ENCODE measurements at regions not wholly inside any gene's neighbourhood (a gene's known extent, or its start where the extent isn't known, plus 50 kb on each side); places are given as distances from the start of the nearest gene placed in this dataset.

GRCh38 chr3:59135096-59135495 is 85.3 kb upstream of the CFAP20DC start:
- H3K27ac Mint-ChIP-seq: no peak overlapping the region
- no peak overlapping the region for H3K4me3 Mint-ChIP-seq
- ATAC-seq (ENCODE audit: low read depth) (no peak), DNase-seq (ENCODE audit: low spot score in 2 of 2) (no peak)
- no peaks in the 10 kb centered on the region for H3K9me3 Mint-ChIP-seq
- H3K27me3 Mint-ChIP-seq: peaks cover 2% of the 10 kb centered on the region
- H3K36me3 Mint-ChIP-seq: no peaks in the 10 kb centered on the region
- H3K4me1 Mint-ChIP-seq: no peaks in the 10 kb centered on the region

GRCh38 chr3:59133311-59133710 is 83.5 kb upstream of the CFAP20DC start:
- DNase-seq (ENCODE audit: low spot score in 2 of 2) (no peak), ATAC-seq (ENCODE audit: low read depth) (no peak)
- no peaks in the 10 kb centered on the region for H3K9me3 Mint-ChIP-seq
- no peaks in the 10 kb centered on the region for H3K4me1 Mint-ChIP-seq
- peaks cover 2% of the 10 kb centered on the region for H3K27me3 Mint-ChIP-seq
- no peaks in the 10 kb centered on the region for H3K36me3 Mint-ChIP-seq
- H3K4me3 Mint-ChIP-seq: no peak overlapping the region
- no peak overlapping the region for H3K27ac Mint-ChIP-seq

GRCh38 chr3:59131016-59131766 is 81.4 kb upstream of the CFAP20DC start:
- Mint-ChIP-seq H3K4me1 (no peaks in the 10 kb centered on the region), H3K36me3 (no peaks in the 10 kb centered on the region), H3K9me3 (no peaks in the 10 kb centered on the region), H3K27me3 (peaks cover 1% of the 10 kb centered on the region), H3K27ac (no peak overlapping the region), H3K4me3 (no peak overlapping the region)
- no peak for DNase-seq (ENCODE audit: low spot score in 2 of 2)
- ATAC-seq (ENCODE audit: low read depth): no peak

GRCh38 chr3:59128685-59129084 is 78.9 kb upstream of the CFAP20DC start:
- Mint-ChIP-seq H3K9me3 (no peaks in the 10 kb centered on the region), H3K4me1 (no peaks in the 10 kb centered on the region)

GRCh38 chr3:59127071-59127470 is 77.2 kb upstream of the CFAP20DC start:
- no peaks in the 10 kb centered on the region for H3K27me3 Mint-ChIP-seq
- no peak overlapping the region for H3K4me3 Mint-ChIP-seq
- H3K9me3 Mint-ChIP-seq: no peaks in the 10 kb centered on the region
- ATAC-seq (ENCODE audit: low read depth): no peak
- no peaks in the 10 kb centered on the region for H3K4me1 Mint-ChIP-seq
- DNase-seq (ENCODE audit: low spot score in 2 of 2): no peak
- H3K27ac Mint-ChIP-seq: no peak overlapping the region
- no peaks in the 10 kb centered on the region for H3K36me3 Mint-ChIP-seq

More at GRCh38 chr3:59128685-59129084, 78.9 kb upstream of the CFAP20DC start:
- no peak for ATAC-seq (ENCODE audit: low read depth)
- H3K27ac Mint-ChIP-seq: no peak overlapping the region
- no peak for DNase-seq (ENCODE audit: low spot score in 2 of 2)
- no peaks in the 10 kb centered on the region for H3K36me3 Mint-ChIP-seq
- H3K4me3 Mint-ChIP-seq: no peak overlapping the region
- H3K27me3 Mint-ChIP-seq: no peaks in the 10 kb centered on the region

GRCh38 chr3:59126446-59126845 is 76.6 kb upstream of the CFAP20DC start:
- ATAC-seq (ENCODE audit: low read depth) (no peak), DNase-seq (ENCODE audit: low spot score in 2 of 2) (no peak)
- H3K4me3 Mint-ChIP-seq: no peak overlapping the region
- H3K27ac Mint-ChIP-seq: no peak overlapping the region
- H3K36me3 Mint-ChIP-seq: no peaks in the 10 kb centered on the region
- peaks cover 1% of the 10 kb centered on the region for H3K27me3 Mint-ChIP-seq
- no peaks in the 10 kb centered on the region for H3K4me1 Mint-ChIP-seq
- H3K9me3 Mint-ChIP-seq: no peaks in the 10 kb centered on the region

GRCh38 chr3:59121346-59122144 is 71.7 kb upstream of the CFAP20DC start:
- Mint-ChIP-seq H3K27me3 (peaks cover 4% of the 10 kb centered on the region), H3K4me3 (no peak overlapping the region), H3K4me1 (no peaks in the 10 kb centered on the region), H3K9me3 (no peaks in the 10 kb centered on the region), H3K36me3 (no peaks in the 10 kb centered on the region), H3K27ac (no peak overlapping the region)
- ATAC-seq (ENCODE audit: low read depth) (no peak), DNase-seq (ENCODE audit: low spot score in 2 of 2) (no peak)

- no peak for DNase-seq (ENCODE audit: low spot score in 2 of 2)
- H3K27ac Mint-ChIP-seq: no peak overlapping the region
- H3K36me3 Mint-ChIP-seq: no peaks in the 10 kb centered on the region
- no peak overlapping the region for H3K4me3 Mint-ChIP-seq
- no peaks in the 10 kb centered on the region for H3K4me1 Mint-ChIP-seq
- no peaks in the 10 kb centered on the region for H3K9me3 Mint-ChIP-seq
- ATAC-seq (ENCODE audit: low read depth): no peak
- peaks cover 4% of the 10 kb centered on the region for H3K27me3 Mint-ChIP-seq
Measured at GRCh38 chr3:59118928-59119327, 69.1 kb upstream of the CFAP20DC start.

- Mint-ChIP-seq H3K27ac (no peak overlapping the region), H3K9me3 (no peaks in the 10 kb centered on the region), H3K4me3 (no peak overlapping the region), H3K36me3 (no peaks in the 10 kb centered on the region), H3K27me3 (peaks cover 4% of the 10 kb centered on the region), H3K4me1 (no peaks in the 10 kb centered on the region)
- DNase-seq (ENCODE audit: low spot score in 2 of 2) (no peak), ATAC-seq (ENCODE audit: low read depth) (no peak)
Measured at GRCh38 chr3:59117396-59117795, 67.6 kb upstream of the CFAP20DC start.

- H3K9me3 Mint-ChIP-seq: no peaks in the 10 kb centered on the region
- no peaks in the 10 kb centered on the region for H3K4me1 Mint-ChIP-seq
Measured at GRCh38 chr3:59116233-59116537, 66.4 kb upstream of the CFAP20DC start.

GRCh38 chr3:59115364-59116232 is 65.8 kb upstream of the CFAP20DC start:
- peak overlapping the region; percentile 52 for H3K4me3 Mint-ChIP-seq
- H3K36me3 Mint-ChIP-seq: no peaks in the 10 kb centered on the region
- DNase-seq (ENCODE audit: low spot score in 2 of 2) (no peak), ATAC-seq (ENCODE audit: low read depth) (no peak)
- H3K27ac Mint-ChIP-seq: no peak overlapping the region
- peaks cover 3% of the 10 kb centered on the region for H3K27me3 Mint-ChIP-seq
- H3K4me1 Mint-ChIP-seq: no peaks in the 10 kb centered on the region
- H3K9me3 Mint-ChIP-seq: no peaks in the 10 kb centered on the region

More at GRCh38 chr3:59116233-59116537, 66.4 kb upstream of the CFAP20DC start:
- no peak for ATAC-seq (ENCODE audit: low read depth)
- Mint-ChIP-seq H3K36me3 (no peaks in the 10 kb centered on the region), H3K27ac (no peak overlapping the region), H3K4me3 (peak overlapping the region; percentile 52), H3K27me3 (peaks cover 3% of the 10 kb centered on the region)
- DNase-seq (ENCODE audit: low spot score in 2 of 2): no peak

GRCh38 chr3:59107856-59108815 is 58.3 kb upstream of the CFAP20DC start:
- ATAC-seq (ENCODE audit: low read depth) (no peak), DNase-seq (ENCODE audit: low spot score in 2 of 2) (no peak)
- H3K27ac Mint-ChIP-seq: no peak overlapping the region
- peaks cover 6% of the 10 kb centered on the region for H3K27me3 Mint-ChIP-seq
- H3K36me3 Mint-ChIP-seq: no peaks in the 10 kb centered on the region
- H3K9me3 Mint-ChIP-seq: no peaks in the 10 kb centered on the region
- H3K4me1 Mint-ChIP-seq: no peaks in the 10 kb centered on the region
- H3K4me3 Mint-ChIP-seq: no peak overlapping the region

GRCh38 chr3:59106085-59106648 is 56.3 kb upstream of the CFAP20DC start:
- peaks cover 6% of the 10 kb centered on the region for H3K27me3 Mint-ChIP-seq
- H3K27ac Mint-ChIP-seq: no peak overlapping the region
- no peaks in the 10 kb centered on the region for H3K9me3 Mint-ChIP-seq
- no peaks in the 10 kb centered on the region for H3K36me3 Mint-ChIP-seq
- H3K4me1 Mint-ChIP-seq: no peaks in the 10 kb centered on the region
- H3K4me3 Mint-ChIP-seq: no peak overlapping the region
- DNase-seq (ENCODE audit: low spot score in 2 of 2) (no peak), ATAC-seq (ENCODE audit: low read depth) (no peak)

Measured in memory B cell (primary cell).